Neural crest cell (in vitro differentiated cells): ENCODE measurements at regions not wholly inside any gene's neighbourhood (a gene's known extent, or its start where the extent isn't known, plus 50 kb on each side); places are given as distances from the start of the nearest gene placed in this dataset.

ENCODE experiments used
- DNase-seq: peaks from one replicate; pipeline ENCODE4 v3.0.0; 2021; ENCODE audit warnings: low read depth, mixed read lengths, low spot score
- H3K27ac Mint-ChIP-seq: one replicate; pipeline ENCODE4 v1.8.0; 2021; ENCODE audit warnings: mild to moderate bottlenecking, mixed read lengths; ENCODE audit not compliant: unreplicated experiment
- H3K27me3 Mint-ChIP-seq: 2 replicates; pipeline ENCODE4 v1.8.0; 2021; ENCODE audit warnings: low read depth, mild to moderate bottlenecking, mixed read lengths
- H3K36me3 Mint-ChIP-seq: 2 replicates; pipeline ENCODE4 v1.8.0; 2021; ENCODE audit warnings: low read depth, mild to moderate bottlenecking, mixed read lengths
- H3K4me1 Mint-ChIP-seq: 2 replicates; pipeline ENCODE4 v1.8.0; 2021; ENCODE audit warnings: mixed read lengths
- H3K4me3 Mint-ChIP-seq: one replicate; pipeline ENCODE4 v1.8.0; 2021; ENCODE audit warnings: mild to moderate bottlenecking, mixed read lengths
- H3K9me3 Mint-ChIP-seq: 2 replicates; pipeline ENCODE4 v1.8.0; 2021; ENCODE audit warnings: mixed read lengths
- CTCF ChIP-seq: fragments of 200-600 bp; sonication (generic); conservative IDR thresholded peaks from 2 replicates; pipeline ENCODE4 v1.5.0; 2021; ENCODE audit warnings: antibody characterized with exemption, mild to moderate bottlenecking

GRCh38 chr15:25065876-25066275 lies 111.1 kb downstream of the SNRPN start:
- peaks cover 100% of the 10 kb centered on the region for H3K36me3 Mint-ChIP-seq
- H3K27ac Mint-ChIP-seq: no peak overlapping the region
- peaks cover 2% of the 10 kb centered on the region for H3K27me3 Mint-ChIP-seq
- H3K4me1 Mint-ChIP-seq: no peaks in the 10 kb centered on the region
- DNase-seq: no peak
- peaks cover 47% of the 10 kb centered on the region for H3K9me3 Mint-ChIP-seq
- H3K4me3 Mint-ChIP-seq: no peak overlapping the region
- TF ChIP-seq CTCF: no peak

- Mint-ChIP-seq H3K27ac (no peak overlapping the region), H3K36me3 (peaks cover 100% of the 10 kb centered on the region), H3K27me3 (peaks cover 2% of the 10 kb centered on the region), H3K9me3 (peaks cover 43% of the 10 kb centered on the region), H3K4me1 (no peaks in the 10 kb centered on the region), H3K4me3 (peak overlapping the region; percentile 36)
- TF ChIP-seq CTCF: no peak
- no peak for DNase-seq
Measured at GRCh38 chr15:25066708-25067107, 111.9 kb downstream of the SNRPN start.

- Mint-ChIP-seq H3K9me3 (peaks cover 38% of the 10 kb centered on the region), H3K4me3 (no peak overlapping the region), H3K4me1 (no peaks in the 10 kb centered on the region), H3K27ac (no peak overlapping the region), H3K27me3 (peaks cover 2% of the 10 kb centered on the region), H3K36me3 (peaks cover 100% of the 10 kb centered on the region)
- TF ChIP-seq CTCF: no peak
- no peak for DNase-seq
Measured at GRCh38 chr15:25067725-25068309, 113.0 kb downstream of the SNRPN start.

GRCh38 chr15:25068696-25069095 lies 113.9 kb downstream of the SNRPN start:
- DNase-seq: no peak
- Mint-ChIP-seq H3K4me3 (no peak overlapping the region), H3K4me1 (no peaks in the 10 kb centered on the region), H3K27ac (no peak overlapping the region), H3K9me3 (peaks cover 33% of the 10 kb centered on the region), H3K36me3 (peaks cover 100% of the 10 kb centered on the region), H3K27me3 (peaks cover 2% of the 10 kb centered on the region)
- no peak for TF ChIP-seq CTCF

GRCh38 chr15:25070353-25070963 lies 115.7 kb downstream of the SNRPN start:
- Mint-ChIP-seq H3K4me1 (no peaks in the 10 kb centered on the region), H3K9me3 (peaks cover 27% of the 10 kb centered on the region), H3K27me3 (peaks cover 2% of the 10 kb centered on the region), H3K4me3 (no peak overlapping the region), H3K27ac (no peak overlapping the region), H3K36me3 (peaks cover 100% of the 10 kb centered on the region)
- no peak for DNase-seq
- no peak for TF ChIP-seq CTCF
